ENCODE measurements at regions not wholly inside any gene's neighbourhood (a gene's known extent, or its start where the extent isn't known, plus 50 kb on each side); places are given as distances from the start of the nearest gene placed in this dataset.
"Not testable (repeated sequence)": the region's sequence is repeated elsewhere in the genome, so short reads cannot be mapped to it uniquely, and the experiment has no call there.

- not testable (repeated sequence) for TF ChIP-seq EZH2 (IDR thresholded peaks at IDR 0.05; ENCODE audit: borderline replicate concordance); CTCF (IDR thresholded peaks at IDR 0.05; ENCODE audit: poor library complexity)
These were observed 58.7 kb upstream of the GPR31 start for GRCh38 chr6:167216390-167217050.
